AG09319 (cell line): ENCODE measurements at regions not wholly inside any gene's neighbourhood (a gene's known extent, or its start where the extent isn't known, plus 50 kb on each side); places are given as distances from the start of the nearest gene placed in this dataset.

Source experiments
- DNase-seq: peaks from one replicate; pipeline ENCODE4 v3.0.0-alpha.2; 2010; ENCODE audit warnings: low read depth; ENCODE audit errors: extremely low read depth
- TF ChIP-seq, protein P1 (sequence below): IDR thresholded peaks from 2 replicates; pipeline ENCODE4 v1.5.1; 2011; ENCODE audit warnings: low read depth, mild to moderate bottlenecking, inconsistent platforms, low read length, moderate library complexity

DNA sequence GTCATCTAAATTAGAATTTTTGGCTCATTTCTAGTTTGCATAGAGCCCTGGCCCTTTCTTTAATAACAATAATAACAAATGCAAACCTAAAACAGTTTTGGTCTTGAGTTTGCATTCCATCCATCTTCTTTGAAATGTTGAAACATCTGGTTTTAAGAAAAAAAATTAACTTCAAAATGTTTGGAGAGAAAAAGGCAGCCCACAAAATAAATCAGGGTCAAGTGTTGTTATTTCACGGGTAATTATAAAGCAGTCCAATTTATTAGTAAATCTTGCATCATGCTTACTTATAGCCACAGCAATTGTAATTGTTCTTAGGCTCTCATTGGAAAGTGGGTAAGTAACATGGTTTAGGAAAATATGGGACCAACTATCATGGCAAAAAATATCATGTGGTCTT lies 247.0 kb upstream of the MEF2C start:
- no peak for DNase-seq
- TF ChIP-seq, protein P1, sequence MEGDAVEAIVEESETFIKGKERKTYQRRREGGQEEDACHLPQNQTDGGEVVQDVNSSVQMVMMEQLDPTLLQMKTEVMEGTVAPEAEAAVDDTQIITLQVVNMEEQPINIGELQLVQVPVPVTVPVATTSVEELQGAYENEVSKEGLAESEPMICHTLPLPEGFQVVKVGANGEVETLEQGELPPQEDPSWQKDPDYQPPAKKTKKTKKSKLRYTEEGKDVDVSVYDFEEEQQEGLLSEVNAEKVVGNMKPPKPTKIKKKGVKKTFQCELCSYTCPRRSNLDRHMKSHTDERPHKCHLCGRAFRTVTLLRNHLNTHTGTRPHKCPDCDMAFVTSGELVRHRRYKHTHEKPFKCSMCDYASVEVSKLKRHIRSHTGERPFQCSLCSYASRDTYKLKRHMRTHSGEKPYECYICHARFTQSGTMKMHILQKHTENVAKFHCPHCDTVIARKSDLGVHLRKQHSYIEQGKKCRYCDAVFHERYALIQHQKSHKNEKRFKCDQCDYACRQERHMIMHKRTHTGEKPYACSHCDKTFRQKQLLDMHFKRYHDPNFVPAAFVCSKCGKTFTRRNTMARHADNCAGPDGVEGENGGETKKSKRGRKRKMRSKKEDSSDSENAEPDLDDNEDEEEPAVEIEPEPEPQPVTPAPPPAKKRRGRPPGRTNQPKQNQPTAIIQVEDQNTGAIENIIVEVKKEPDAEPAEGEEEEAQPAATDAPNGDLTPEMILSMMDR = no peak

DNA sequence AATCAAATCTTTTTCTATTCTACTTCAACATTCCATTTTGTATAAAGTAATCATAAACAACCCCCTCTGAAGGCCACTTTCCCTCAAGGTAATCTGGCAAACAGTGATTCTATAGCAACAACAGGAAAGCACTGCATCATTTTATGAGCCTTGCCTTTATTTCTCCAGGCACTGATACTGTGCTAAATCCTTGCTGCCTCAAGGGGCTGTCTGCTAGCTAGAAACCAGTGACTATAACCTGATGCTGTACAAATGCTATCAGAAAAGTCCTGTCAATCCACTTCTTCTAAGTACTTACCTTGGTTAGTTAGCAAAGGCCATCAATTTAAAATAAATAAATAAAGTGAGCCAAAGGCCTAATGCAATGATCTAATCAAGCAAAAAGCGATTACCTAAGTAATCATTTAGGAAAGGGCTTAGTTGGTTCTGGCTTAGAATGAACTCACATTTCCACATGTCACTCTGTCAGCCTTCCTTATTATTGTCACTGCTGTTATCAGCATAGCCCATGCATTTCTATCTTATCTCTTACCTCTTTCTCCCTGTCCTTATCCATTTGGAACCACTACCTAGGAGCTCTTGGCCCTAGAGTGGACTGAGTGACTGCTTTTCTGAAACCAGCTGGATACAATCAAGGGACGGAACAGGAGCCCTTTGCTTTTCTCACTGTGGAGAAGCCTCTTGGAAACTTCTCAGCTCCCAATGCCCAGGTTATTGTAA lies 246.1 kb upstream of the MEF2C start:
- TF ChIP-seq, protein P1 = no peak
- DNase-seq = no peak

DNA sequence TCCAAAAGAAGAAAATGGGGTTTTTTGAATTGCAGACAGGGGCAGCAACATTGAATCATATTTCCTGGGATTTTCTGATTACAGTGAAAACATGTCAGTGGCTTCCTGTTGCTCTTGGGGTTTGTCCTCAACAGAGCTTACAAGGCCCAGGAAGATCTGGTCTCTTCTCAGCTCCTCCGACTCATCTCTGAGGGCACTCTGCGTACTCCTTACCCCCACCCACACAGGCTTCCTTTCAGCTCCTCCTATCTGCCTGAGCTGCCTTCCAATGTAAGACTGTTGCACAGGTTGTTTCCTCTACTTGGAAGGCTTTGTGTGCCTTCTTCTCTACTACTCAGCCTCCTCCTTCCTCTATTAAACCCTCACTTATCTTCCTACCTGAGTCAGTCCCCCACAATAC lies 245.1 kb upstream of the MEF2C start:
- TF ChIP-seq, protein P1 = no peak
- no peak for DNase-seq

DNA sequence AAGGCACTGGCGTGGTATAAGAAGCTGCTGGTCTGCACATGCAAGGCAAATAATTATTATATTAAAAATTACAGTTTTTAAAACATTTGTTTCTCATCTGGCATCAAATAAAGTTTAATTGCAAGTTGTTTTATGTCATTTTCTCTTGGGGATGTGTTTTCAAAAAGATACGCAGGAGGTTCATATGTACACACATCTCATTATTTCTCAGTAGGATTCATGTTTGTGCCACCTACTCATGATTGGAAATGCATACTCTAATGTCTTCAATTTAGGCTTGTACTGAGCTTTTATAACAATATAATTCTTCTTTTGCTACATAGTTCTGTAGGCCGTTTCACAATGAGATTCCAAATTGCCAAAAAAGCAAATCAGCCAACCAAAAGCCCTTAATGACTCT lies 244.2 kb upstream of the MEF2C start:
- TF ChIP-seq, protein P1 = no peak
- no peak for DNase-seq

DNA sequence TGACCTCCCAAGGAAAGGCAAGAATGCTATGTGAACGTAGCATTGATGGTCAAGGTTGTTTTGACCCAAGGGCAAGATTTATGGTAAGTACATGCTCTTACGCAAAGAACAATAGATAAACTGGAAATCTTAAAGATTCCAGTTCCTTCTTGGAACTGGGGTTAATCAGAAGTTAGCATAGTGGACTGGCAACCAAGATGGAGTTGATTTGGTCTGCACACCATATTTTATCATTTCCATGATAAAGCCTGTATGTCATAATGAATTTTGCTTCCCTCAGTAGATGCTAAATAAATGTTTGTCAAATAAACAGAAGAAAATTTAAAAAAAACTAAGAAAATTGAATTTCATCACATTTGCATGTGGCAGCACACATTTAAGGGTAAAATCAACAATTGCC lies 242.4 kb upstream of the MEF2C start:
- TF ChIP-seq, protein P1 = no peak
- no peak for DNase-seq

DNA sequence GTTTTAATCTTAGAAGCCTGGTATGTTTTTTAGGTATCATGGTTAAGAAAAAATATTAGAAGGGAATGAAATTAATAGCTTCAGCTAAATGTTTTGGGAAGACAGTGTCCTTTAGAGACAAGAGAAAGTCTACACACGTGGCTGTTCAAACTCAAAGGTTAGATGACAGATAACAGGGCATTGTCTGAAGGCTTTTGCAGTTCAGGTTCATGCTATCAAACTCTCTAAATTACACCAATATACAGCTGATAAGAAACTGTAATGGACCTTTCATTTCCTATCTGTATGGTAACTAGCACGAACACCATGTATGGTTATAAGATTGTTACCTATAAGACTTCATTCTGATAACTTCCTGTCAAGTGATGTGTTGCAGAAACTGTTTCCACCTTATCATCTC lies 240.6 kb upstream of the MEF2C start:
- no peak for DNase-seq
- TF ChIP-seq, protein P1 = no peak

DNA sequence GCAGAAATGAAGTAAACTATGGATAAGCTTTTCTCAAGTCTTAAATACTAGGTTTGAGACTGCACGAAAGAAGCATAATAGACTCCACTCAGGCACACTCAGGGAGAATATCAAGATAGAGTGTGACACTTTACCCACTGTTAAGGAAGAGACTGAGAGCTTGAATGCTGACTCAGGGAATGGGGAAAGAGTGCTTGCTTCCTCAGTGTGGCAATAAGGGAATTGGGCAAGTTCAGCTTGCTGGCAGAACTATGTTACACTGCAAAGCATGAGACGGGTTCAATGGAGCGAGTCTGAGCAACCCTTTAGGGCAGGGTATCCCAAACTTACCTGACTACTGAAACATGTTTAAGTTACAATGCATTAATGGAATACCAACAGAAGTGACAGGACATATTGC lies 237.7 kb upstream of the MEF2C start:
- no peak for DNase-seq
- TF ChIP-seq, protein P1 = no peak
